GM03348 (cell line): ENCODE measurements at regions not wholly inside any gene's neighbourhood (a gene's known extent, or its start where the extent isn't known, plus 50 kb on each side); places are given as distances from the start of the nearest gene placed in this dataset.

Experiments
- DNase-seq: peaks from one replicate; pipeline ENCODE4 v3.0.0; 2012; ENCODE audit warnings: low spot score

DNA sequence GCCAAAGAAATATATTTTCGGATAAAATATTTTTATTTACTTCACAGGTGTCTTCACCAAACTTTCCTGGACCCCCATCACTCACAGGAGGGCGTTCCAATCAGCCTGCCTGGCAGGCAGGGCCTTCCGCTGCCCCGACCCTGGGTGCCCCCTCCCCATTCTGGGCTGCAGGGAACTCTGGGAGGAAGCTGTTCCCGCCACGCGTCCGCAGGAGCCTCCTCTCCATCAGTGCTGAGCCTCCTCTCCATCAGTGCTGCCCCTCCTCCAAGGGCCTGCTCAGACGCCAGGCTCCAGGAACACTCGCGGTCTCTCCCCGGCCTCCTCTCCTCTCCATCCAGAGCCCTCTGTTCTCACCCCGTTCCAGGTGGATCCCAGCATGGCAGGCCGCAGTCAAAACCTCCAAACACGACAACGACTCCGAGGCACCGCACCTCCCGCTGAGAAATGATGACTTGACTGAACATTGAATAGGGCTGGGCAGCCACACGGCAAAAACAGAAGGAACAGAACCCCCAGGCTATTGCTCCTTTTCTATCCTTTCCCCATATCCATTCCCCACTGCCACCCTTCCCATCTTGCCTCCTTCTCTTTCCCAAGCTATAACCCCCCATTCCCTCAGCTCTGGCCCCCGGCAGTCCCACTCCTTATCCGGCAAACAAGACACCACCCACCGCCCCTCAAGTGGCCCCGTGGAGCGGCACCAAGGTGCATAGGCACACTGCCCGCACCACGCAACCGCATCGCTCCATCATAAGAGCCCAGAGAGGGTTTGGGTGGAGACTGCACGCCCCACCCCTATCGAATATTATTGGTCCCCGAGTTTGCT lies 268.6 kb upstream of the RAB6C start:
- peak; percentile 3 for DNase-seq

DNA sequence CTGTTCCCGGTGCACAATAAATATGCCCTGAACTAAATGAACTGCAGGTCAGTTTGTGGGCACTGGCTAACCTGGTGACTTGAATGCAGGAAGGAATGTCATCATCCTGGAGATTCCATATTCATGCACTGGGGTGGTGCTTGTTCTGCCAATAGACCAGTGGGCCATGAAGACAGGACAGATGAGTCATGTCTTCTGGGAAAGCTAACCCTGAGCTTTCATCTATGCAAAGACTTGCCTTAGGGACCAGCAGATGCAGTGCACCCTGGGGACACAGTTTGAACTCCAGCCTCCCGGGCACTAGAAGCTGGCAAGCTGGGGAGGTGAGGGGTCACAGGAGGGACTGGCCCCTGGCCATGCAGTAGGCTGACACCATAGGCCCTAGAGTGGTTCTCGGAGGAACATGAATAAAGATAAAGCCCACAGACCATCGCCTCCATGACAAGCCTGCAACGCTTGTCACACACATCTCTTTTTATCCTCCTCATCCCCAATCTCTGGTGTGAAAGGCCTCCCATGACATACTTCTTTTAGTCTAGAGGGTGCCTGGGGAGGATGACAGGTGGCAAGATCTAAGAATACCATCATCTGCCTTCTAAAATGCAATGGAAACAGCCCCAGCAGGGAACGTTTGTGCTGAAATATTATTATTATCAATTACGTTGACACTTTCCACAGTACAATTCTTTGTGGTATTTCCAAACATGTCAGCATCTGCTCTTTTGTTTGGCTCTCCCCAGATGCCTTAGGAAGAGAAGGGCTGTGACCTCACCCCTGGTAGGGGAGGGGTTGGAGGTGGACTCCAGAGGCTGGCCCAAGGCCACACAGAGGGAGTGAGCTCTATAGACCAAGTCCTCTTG lies 267.4 kb upstream of the RAB6C start:
- DNase-seq, result peak; percentile 1

DNA sequence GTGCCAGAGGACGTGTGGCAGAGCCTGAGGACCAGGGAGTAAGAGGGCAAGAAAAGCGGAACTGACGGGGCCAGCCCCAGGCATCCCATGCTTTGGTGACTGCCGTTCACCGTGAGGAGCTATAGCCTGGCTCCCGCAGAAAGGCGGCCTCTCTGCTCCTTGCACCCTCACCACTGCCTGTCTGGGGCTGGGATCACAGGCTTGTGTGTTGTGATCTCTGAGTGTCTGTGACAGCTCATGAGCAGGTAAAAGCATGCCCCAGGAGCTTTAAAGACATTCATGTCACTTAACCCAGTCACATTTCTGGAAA lies 266.8 kb upstream of the RAB6C start:
- peak; percentile 2 for DNase-seq

DNA sequence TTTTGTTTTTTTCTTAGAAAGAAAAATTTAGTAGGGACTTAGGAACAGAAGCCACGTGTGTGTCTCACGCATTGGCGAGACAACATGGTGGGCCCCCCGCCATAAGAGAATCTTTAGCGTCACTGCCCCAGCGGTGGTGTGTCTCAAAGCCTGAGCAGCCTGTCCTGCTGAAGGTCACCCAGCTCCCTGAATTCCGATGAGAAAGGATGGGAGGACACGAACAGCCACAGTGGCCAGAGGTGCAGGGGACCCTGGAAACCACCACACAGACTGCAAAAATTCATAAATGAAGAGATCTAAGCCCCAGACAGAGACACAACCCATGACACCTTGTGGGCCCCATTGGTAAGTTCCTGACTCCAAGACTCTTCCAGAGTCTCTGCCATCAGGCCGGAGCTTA lies 266.1 kb upstream of the RAB6C start:
- no peak for DNase-seq

DNA sequence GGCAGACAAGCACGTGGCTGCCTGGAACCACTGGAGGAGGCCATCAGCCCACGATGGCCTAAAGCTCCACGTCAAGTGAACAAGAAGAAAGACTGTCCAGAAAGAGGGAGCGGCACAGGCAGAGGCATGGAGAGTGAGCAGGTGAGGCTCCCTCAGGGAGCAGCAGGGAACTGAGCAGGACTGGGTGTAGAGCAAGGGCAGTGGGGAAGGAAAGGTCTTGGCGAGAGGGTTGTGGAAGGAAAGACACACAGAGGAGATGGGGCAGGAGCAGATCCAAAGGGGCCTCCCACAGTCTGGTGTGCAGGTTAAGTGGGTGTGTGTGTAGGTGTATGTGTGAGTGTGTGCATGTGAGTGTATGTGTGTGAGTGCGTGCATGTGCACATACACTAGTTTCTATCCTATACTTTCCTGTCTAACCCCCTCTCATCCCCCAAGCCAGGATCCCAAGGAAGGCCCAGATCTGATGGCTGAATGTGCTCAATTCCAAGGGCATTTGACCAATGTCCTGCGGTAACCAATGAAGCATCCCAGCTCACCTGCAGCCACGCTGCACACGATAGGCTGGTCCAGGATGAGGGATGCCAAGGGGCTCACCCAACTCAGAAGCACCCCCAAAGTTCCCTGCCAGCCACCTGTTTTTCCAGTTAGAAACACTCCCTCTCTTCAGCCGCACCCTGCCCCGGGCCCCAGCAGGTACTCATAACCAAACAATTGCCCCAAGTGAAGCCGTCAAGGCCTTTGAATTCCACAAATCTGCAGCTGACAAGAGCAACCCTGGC lies 262.5 kb upstream of the RAB6C start:
- DNase-seq, result no peak

DNA sequence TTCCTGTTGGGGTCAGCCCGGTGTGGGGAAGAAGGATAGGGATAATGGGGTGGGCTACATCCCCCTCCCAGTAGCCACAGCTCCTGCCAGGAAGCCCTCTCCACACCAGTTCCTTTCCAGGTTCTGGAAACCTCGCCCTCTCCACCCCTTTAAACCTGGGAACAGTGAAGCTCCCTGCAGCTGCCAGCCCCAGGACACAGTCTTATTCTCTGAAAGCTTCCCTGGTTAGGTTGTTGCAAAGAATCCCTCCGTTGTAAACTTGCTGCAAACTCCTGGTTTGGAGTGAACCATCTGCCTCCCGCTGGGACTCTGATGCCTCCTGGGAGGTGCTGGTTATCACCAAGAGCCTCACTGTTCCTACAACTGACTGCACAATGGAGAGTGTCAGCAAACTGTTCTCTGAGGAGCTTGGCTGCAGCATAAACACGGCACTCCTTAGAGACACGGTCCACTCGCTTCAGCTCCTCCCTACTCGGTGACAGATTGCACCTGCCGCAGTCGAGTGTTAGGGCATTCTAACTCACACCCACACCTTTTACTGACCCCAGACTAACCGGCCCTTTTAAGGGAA lies 261.8 kb upstream of the RAB6C start:
- no peak for DNase-seq

DNA sequence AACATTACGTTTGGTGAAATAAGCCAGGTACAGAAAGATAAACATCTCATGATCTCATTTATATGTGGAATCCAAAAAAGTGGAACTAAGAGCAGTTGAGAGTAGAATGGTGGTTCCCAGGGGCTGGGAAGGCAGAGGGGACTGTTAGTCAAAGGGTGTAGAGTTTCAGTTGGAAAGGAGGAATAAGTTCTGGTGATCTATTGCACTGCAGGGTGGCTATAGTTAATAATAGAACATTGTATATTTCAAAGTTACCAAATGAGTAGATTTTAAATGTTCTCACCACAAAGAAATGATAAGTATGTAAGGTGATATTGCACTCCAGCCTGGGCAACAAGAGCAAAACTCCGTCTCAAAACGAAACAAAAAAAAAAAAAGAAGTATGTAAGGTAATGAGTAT lies 260.1 kb upstream of the RAB6C start:
- no peak for DNase-seq

DNA sequence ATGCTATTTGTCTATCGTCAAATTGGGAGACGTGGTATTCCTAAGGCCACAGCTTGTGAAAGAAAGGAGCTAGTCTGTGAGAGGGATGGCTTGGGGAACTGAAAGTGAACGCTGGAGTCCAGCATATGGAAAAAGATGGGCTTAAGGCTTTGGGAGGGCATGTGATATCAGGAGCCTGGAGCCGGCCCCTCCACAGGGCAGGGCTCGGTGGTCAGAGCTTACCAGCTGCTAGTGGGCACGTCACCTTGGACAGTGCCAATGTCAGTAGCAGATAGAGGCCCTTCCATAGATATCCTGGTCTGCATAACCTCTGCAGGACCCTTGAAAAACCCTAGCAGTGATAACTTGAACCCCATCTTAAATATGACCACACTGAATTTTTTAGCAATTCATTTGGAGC lies 259.1 kb upstream of the RAB6C start:
- no peak for DNase-seq

DNA sequence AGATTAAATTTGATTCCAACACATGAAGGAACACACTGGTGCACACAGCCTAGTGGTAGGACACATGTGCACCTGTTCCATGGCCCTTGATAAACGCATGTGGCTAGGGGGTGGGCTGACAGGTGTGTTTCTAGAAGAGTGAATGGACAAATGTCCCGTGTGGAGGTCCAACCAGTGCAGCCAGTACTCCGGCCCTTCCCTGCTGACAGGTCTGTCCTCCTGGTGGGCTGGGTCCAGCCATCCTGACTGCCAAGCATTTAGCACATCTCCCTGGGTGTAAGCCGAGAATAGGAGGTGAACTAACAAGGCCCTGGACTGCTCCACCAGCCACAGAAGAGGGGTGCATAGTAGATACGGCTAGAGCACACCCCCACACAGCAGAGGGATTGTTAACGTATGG lies 258.7 kb upstream of the RAB6C start:
- no peak for DNase-seq

DNA sequence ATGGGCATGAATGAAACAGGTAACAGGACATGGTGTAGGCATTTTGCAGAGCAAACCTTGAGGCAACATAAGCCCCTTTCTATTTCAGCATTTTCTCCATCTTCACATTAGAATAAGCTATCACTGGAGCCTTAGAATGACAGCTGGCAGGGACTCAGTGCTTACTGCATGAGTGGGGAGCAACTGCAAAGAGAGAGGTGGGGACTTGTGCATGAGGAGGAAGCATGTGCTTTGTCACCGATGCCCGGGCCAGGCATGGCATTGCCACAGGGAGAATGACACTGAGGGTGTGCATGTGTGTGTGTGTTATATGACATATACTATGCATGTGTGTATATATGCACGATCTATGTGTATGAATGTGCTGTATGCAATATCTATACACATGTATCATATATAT lies 258.2 kb upstream of the RAB6C start:
- no peak for DNase-seq

DNA sequence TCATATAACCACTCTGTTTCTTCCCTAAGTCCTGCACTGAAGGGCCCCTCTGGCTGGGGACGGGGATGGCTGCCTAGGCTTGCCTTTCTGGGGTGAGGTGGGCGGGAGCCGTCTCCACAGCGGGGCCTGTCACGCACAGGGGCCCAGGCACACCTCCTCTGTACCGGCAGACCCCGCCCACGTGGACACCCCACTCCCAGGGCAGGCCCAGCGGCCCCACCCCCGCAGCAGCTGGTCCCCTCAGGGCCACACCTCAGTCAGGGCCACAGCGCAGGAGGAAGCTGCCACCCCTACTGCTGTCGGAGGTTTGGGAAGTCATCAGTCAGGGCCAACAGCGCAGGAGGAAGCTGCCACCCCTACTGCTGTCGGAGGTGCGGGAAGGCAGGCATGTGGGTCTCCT lies 257.6 kb upstream of the RAB6C start:
- no peak for DNase-seq

DNA sequence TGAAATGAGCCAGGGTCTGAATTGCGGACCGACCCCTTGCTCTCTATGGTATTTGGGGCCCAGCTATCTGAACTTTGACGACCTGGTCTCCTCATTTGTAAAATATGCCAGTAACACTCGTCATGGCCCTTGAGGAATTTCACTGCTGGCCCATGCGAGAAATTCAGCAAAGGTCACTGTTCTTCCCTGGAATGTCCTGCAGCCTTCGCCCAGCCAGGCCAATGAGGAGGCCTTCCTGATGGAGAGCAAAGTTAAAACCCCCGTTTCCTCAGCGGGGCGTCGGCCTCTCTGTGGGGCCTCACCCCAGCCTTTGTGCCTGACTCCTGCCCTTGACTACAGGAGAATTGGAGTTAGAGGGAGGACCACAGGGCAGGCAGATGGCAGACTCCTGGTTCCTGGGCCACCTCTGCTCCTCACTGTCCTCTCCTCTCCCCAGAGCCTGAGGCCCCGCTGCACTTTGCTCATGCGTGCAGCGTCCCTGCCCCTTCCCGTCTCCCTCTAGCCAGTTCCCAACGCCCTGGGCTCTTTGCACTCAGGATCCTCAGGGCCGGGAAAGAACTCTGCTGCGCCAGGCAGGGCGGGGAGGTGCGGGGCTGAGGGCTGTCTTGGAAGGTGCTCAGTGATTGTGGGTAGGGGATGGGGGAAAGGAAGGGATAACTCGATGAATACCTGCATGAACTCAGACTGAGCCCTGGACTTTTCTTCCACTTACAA lies 257.0 kb upstream of the RAB6C start:
- DNase-seq, result no peak

DNA sequence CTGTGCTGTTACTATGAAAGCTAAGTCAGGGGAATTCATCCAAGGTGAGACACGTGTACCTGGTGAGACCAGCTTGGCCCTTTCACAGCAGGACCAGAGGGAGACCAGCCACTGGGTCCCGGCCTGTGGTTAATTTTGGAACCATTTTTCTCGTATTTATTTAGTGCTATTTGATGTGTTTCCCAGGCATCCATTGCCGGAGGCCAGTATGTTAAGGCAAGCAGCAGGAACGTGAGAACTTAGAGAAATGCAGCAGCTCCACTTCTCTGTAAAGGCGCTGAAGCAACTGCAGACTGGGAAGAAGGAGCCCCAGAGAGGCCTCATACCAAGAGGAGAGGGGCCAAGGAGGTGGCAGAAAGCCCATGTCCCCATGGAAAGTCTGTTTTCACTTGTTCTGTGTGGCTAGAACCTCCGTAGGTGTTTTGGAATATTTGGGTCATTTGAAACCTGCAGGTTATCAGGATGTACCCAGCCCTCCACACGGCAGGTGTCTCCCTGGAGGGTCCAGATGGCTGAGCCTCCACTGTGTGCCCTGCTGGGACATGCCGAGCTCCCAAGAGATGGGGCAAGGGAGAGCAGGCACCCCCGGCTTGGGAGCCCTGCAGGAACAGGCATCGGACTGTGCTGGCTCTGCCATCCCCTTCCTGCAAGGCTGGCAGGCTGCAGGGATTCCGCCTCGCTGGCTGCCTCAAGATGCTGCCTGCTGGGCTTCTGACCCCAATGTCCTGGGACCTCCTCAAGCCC lies 256.0 kb upstream of the RAB6C start:
- DNase-seq, result no peak

DNA sequence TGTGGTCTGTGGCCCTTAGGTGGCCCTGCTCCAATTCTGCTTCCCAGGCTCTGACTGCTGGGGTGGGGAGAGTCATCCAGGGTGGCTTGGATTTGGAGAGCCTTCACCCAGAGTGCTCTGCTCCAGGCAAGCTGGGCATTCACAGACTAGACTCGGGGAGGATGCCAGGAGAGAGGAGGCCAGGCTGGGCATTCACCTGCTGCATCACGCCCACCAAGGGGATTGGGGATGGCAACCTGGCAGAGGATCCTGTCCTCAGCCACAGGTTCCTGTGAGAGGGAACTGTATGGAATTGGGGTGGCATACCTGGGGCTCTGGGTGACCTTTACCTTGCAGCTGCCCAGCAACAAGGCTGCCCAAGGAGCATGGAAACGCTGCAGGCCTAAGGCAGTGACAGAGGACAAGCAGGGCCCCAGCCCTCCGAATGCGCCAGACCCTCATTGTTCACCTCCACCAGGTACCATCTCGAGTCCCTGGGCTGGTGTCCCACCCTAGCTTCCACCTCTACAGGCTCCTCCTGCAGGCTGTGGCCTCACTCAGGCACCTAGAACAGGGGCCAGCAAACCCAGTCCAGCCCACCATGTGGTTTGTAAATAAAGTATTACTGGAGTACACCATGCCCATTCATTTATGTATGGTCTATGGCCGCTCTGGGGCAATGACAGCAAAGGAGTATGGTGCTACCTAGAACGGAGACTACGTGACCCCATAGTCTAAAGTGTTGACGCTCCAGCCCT lies 255.3 kb upstream of the RAB6C start:
- DNase-seq, result no peak

DNA sequence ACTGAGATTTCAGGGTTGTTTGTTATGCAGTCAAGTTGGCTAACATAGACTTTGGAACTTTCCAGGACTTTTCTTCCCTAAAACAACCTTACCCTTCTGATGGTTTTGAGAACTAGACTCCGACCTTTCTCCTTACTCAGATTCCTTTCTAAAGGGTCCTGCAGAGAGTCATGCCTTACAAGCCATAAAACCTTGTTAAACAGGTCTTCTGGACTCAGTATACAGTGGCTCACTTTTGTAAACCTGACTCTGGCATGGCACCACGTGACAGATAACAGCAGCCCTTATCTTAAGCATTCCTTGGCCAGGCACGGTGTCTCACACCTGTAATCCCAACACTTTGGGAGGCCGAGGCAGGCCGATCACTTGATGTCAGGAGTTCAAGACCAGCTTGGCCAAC lies 253.2 kb upstream of the RAB6C start:
- DNase-seq, result no peak

DNA sequence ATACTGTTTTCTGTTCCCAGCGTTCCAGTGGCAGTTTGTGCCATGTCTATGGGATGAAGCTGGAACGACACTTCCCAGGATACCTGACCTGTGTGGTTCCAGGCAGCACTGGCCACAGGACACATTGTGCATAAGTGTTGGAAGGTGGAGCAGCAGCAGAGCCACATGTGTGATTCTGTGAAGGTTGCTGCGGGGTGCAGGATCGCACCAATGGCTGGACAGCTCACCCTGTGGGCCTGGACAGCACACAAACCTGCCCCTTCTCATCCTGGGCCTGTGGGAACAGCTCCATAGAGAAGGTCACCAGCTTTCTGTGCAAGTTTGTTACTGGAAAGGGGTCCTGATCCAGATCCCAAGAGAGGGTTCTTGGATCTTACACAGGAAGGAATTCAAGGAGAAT lies 252.2 kb upstream of the RAB6C start:
- DNase-seq, result no peak

DNA sequence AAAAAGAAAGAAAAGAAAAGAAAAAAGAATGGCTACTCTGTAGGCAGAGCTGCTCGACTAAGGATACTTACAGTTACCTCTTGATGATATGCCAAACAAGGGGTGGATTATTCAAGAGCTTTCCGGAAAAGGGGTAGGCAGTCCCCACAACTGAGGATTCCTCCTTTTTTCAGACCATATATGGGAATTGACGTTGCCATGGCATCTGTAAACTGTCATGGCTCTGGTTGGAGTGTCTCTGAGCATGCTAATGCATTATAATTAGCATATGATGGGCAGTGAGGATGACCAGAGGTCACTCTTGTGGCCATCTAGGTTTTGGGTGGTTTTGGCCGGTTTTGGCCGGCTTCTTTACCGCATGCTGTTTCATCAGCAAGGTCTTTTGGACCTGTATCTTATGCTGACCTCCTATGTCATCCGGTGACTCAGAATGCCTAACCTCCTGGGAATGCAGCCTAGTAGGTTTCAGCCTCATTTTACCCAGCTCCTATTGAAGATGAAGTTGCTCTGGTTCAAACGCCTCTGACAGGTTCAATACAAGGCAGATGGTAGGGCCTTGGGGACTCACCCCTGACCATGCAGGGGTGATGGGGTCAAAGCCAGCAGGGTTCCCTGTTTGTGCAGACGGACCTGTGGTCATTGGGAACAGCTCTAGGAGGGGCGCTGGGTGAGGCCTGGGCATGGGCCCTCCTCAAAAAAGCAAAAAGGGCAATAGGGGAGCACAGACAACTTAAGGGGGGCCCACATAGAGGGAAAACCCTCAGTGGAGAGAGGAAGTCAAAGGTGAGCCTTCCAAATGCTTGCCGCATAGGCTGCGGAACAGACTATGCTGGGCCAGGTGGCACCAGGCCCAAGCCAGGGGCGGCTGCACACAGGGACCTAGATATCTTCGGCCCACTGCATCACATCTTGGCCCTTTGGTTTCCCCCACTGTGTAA lies 251.2 kb upstream of the RAB6C start:
- no peak for DNase-seq

DNA sequence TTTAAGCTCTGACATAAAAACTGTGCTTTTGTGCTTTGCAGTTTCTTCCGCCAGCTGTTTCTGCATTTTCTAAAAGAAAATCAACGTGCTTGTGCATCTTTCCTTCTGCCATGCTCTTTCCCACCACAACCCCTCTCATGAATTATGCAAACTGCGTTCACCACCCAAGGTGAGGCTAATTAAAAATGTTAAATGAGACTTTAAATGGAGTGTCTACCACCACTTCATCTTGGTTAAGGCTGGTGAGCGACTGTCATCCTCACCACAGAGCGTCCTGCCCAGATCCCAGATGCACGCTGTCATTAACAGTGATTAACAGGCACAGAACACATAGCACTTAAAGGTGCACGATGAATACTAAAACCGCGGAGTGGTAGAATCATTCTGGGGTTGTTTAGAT lies 250.5 kb upstream of the RAB6C start:
- no peak for DNase-seq

DNA sequence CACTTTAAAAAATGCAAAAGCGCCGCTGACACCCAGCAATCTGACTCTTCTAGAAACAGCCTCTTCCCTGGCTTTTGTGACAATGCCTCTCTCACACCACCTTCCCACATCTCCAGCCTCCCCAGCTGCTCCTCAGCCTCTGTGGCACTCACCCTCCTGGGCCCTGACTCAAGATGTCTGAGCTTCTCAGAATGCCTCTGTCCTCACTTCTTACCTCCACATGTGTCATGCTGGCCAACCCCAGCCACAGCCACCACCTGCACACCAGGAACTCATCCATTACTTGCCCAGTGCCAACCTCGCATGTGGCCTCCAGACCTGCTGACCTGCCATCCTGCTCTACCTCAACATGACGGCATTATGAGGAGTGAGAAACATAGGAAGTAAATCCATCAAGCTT lies 249.8 kb upstream of the RAB6C start:
- DNase-seq, result no peak
